Central memory CD8-positive, alpha-beta T cell (primary cell): ENCODE measurements at regions not wholly inside any gene's neighbourhood (a gene's known extent, or its start where the extent isn't known, plus 50 kb on each side); places are given as distances from the start of the nearest gene placed in this dataset.

ENCODE experiments used
- ATAC-seq: fragments of 150-1000 bp; cut with Tn5 transposase; replicated peaks from 2 replicates; pipeline ENCODE4 v1.10.0; 2022; ENCODE audit warnings: mild to moderate bottlenecking, moderate FRiP score, moderate number of reproducible peaks; ENCODE audit not compliant: poor library complexity, severe bottlenecking; ENCODE audit errors: extremely low read depth
- DNase-seq, 2 donors: peaks; one replicate each; pipeline ENCODE4 v3.0.0; 2021; ENCODE audit warnings: low spot score in 2 of 2
- H3K27ac Mint-ChIP-seq: one replicate; pipeline ENCODE4 v1.8.0; 2022; ENCODE audit warnings: low read depth, mild to moderate bottlenecking, moderate library complexity, mixed read lengths
- H3K27me3 Mint-ChIP-seq: one replicate; pipeline ENCODE4 v1.8.0; 2022; ENCODE audit warnings: mixed read lengths
- H3K36me3 Mint-ChIP-seq: one replicate; pipeline ENCODE4 v1.8.0; 2022; ENCODE audit warnings: mild to moderate bottlenecking, moderate library complexity, mixed read lengths; ENCODE audit not compliant: insufficient read depth
- H3K4me1 Mint-ChIP-seq: one replicate; pipeline ENCODE4 v1.8.0; 2022; ENCODE audit warnings: mixed read lengths
- H3K4me3 Mint-ChIP-seq: one replicate; pipeline ENCODE4 v1.8.0; 2022; ENCODE audit warnings: mild to moderate bottlenecking, moderate library complexity, mixed read lengths
- H3K9me3 Mint-ChIP-seq: one replicate; pipeline ENCODE4 v1.8.0; 2022; ENCODE audit warnings: mixed read lengths

GRCh38 chr21:41061701-41062100, 106.3 kb upstream of the BACE2 start:
- ATAC-seq (no peak), DNase-seq (no peak)
- Mint-ChIP-seq H3K4me1 (no peaks in the 10 kb centered on the region), H3K27ac (no peak overlapping the region), H3K36me3 (no peaks in the 10 kb centered on the region), H3K9me3 (no peaks in the 10 kb centered on the region), H3K4me3 (no peak overlapping the region), H3K27me3 (peaks cover 30% of the 10 kb centered on the region)

GRCh38 chr21:41064334-41064791, 103.6 kb upstream of the BACE2 start:
- H3K27me3 Mint-ChIP-seq, result peaks cover 47% of the 10 kb centered on the region
- H3K4me1 Mint-ChIP-seq, result peaks cover 6% of the 10 kb centered on the region
- no peak overlapping the region for H3K27ac Mint-ChIP-seq
- H3K9me3 Mint-ChIP-seq, result no peaks in the 10 kb centered on the region
- ATAC-seq, result no peak
- no peak for DNase-seq
- H3K36me3 Mint-ChIP-seq, result no peaks in the 10 kb centered on the region
- H3K4me3 Mint-ChIP-seq, result no peak overlapping the region

DNA sequence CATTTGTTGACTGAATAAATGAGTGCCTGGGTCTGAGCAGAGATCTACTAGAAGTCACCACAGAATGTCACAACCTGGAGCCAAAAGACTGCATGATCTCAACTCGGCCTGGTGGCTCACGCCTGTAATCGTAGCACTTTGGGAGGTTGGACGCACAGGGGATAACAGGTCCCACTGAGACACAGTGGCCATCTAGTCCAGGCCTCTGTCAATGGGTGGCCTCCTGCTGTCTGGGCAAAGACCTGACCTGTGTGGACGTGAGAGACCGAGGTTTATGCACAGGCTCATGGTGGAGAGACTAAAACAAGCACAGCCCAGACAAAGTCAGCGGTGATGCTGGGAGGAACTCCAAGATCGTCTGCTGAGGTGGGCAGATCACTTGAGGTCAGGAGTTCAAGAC, 103.0 kb upstream of the BACE2 start:
- Mint-ChIP-seq H3K27me3 (peaks cover 41% of the 10 kb centered on the region), H3K36me3 (no peaks in the 10 kb centered on the region), H3K9me3 (no peaks in the 10 kb centered on the region), H3K4me3 (no peak overlapping the region), H3K4me1 (peaks cover 6% of the 10 kb centered on the region), H3K27ac (no peak overlapping the region)
- ATAC-seq, result no peak
- DNase-seq, result no peak

GRCh38 chr21:41065539-41065938, 102.4 kb upstream of the BACE2 start:
- DNase-seq (no peak), ATAC-seq (no peak)
- Mint-ChIP-seq H3K4me3 (no peak overlapping the region), H3K9me3 (no peaks in the 10 kb centered on the region), H3K36me3 (no peaks in the 10 kb centered on the region), H3K27ac (no peak overlapping the region), H3K4me1 (peaks cover 6% of the 10 kb centered on the region), H3K27me3 (peaks cover 35% of the 10 kb centered on the region)

- H3K36me3 Mint-ChIP-seq, result no peaks in the 10 kb centered on the region
- no peaks in the 10 kb centered on the region for H3K9me3 Mint-ChIP-seq
- no peak overlapping the region for H3K27ac Mint-ChIP-seq
- H3K27me3 Mint-ChIP-seq, result peaks cover 28% of the 10 kb centered on the region
- peaks cover 6% of the 10 kb centered on the region for H3K4me1 Mint-ChIP-seq
- H3K4me3 Mint-ChIP-seq, result no peak overlapping the region
- ATAC-seq (no peak), DNase-seq (no peak)
These were observed 101.6 kb upstream of the BACE2 start for GRCh38 chr21:41066086-41066938.

DNA sequence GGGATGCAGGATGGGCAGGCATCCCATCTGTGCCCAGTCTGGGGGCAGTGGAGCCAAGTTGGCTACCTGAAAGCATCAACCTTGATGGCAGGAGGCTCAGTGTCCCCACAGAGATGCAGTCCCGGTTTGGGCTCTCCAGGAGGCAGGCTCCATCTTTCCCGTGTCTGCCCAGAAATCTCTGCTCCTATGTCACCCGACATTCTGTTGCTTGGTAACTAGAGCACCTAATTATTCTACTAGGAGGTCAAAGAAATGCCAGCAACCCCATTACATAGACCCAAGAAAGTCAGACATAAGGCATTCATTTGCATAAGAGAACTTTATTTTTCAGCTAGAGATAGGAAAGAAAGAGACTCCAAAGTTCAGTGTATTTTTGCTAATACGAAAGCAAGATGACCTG, 100.3 kb upstream of the BACE2 start:
- DNase-seq (no peak), ATAC-seq (no peak)
- no peak overlapping the region for H3K27ac Mint-ChIP-seq
- peaks cover 20% of the 10 kb centered on the region for H3K27me3 Mint-ChIP-seq
- no peaks in the 10 kb centered on the region for H3K36me3 Mint-ChIP-seq
- H3K9me3 Mint-ChIP-seq, result no peaks in the 10 kb centered on the region
- H3K4me1 Mint-ChIP-seq, result peaks cover 6% of the 10 kb centered on the region
- no peak overlapping the region for H3K4me3 Mint-ChIP-seq

GRCh38 chr21:41068496-41068895, 99.5 kb upstream of the BACE2 start:
- H3K27me3 Mint-ChIP-seq, result peaks cover 20% of the 10 kb centered on the region

DNA sequence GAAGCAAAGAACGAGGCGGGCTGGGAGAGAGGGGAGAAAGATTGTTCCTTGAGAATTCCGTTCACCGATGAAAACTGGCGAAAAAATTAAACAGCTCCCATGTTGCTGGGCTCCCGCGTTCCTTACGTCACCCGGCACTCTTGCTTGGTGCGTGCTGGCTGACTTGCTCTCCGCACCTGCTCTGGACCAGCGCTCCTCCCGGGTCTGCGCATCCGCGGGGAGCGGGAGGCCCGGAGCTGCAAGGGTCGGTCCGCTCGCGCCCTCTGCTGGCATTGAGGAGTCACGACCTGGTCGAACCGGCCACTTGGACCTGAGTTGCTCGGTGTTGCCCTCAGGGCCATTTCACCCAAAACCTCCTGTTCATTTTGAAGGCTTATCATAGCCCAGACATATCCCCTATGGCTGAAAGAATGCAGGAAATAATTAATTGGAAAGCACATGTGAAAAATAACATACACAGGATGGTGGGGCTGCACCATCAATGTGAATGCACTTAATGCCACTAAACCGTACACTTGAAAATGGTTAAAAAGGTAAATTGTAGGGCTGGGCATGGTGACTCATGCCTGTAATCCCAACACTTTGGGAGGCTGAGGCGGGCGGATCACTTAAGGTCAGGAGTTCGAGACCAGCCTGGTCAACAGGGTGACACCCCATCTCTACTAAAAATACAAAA, 98.9 kb upstream of the BACE2 start:
- Mint-ChIP-seq H3K27me3 (peaks cover 20% of the 10 kb centered on the region), H3K4me1 (peaks cover 6% of the 10 kb centered on the region), H3K4me3 (no peak overlapping the region), H3K9me3 (no peaks in the 10 kb centered on the region), H3K27ac (no peak overlapping the region), H3K36me3 (no peaks in the 10 kb centered on the region)
- ATAC-seq (no peak), DNase-seq (no peak)

More at GRCh38 chr21:41068496-41068895, 99.5 kb upstream of the BACE2 start:
- peaks cover 6% of the 10 kb centered on the region for H3K4me1 Mint-ChIP-seq
- H3K36me3 Mint-ChIP-seq, result no peaks in the 10 kb centered on the region
- H3K27ac Mint-ChIP-seq, result no peak overlapping the region
- DNase-seq (no peak), ATAC-seq (no peak)
- no peak overlapping the region for H3K4me3 Mint-ChIP-seq
- H3K9me3 Mint-ChIP-seq, result no peaks in the 10 kb centered on the region

GRCh38 chr21:41070284-41070683, 97.7 kb upstream of the BACE2 start:
- no peak for ATAC-seq
- Mint-ChIP-seq H3K9me3 (no peaks in the 10 kb centered on the region), H3K27ac (no peak overlapping the region), H3K36me3 (no peaks in the 10 kb centered on the region), H3K4me3 (no peak overlapping the region), H3K4me1 (peaks cover 6% of the 10 kb centered on the region), H3K27me3 (peaks cover 20% of the 10 kb centered on the region)
- no peak for DNase-seq

DNA sequence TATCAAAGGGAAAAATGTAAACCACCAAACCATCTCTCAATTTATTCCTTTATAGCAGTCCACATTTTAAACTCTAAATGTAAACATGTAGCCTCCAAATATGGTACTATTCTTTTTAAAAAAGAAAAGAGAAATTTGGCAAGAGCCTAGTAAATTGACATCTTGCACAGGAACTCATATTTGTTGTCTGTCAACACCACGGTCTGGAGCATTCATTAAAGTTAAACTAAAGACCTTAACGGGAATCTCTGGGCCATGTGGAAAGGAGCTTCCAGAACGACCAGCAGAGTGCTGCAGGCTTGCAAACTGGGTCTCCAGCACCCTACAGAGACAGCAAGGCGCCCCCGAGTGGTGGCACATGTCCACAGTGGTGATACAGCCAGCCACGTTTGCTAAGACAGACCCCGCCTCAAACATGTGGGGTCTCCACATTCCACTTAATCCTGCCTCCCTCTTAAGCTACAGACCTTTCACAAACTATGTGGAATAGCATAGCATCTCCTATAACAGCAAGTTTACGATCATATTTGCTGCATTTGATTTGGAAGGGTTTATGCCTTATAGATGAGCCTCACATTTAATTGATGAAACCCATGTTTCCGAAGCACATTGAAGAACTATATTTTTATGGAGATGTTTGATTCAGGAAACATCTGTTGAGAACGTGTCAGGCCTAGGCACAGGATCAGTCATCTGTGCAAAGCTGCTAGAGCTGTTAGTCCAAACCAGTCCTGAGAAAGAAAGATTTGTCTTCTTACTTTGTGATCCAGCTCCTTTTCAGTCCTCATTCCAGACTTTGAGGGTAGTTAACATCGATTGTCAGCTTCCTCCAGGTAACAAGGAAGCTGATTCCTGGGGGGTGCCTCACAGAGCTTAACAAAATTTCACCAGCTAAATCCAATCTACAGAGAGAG, 96.4 kb upstream of the BACE2 start:
- no peaks in the 10 kb centered on the region for H3K36me3 Mint-ChIP-seq
- no peak for ATAC-seq
- H3K4me1 Mint-ChIP-seq, result peaks cover 6% of the 10 kb centered on the region

GRCh38 chr21:41073558-41073957, 94.4 kb upstream of the BACE2 start:
- Mint-ChIP-seq H3K27me3 (peaks cover 7% of the 10 kb centered on the region), H3K36me3 (no peaks in the 10 kb centered on the region), H3K4me1 (peaks cover 6% of the 10 kb centered on the region), H3K9me3 (no peaks in the 10 kb centered on the region), H3K27ac (no peak overlapping the region), H3K4me3 (no peak overlapping the region)
- no peak for ATAC-seq
- no peak for DNase-seq

More for the DNA sequence above, 96.4 kb upstream of the BACE2 start:
- Mint-ChIP-seq H3K9me3 (no peaks in the 10 kb centered on the region), H3K27me3 (peaks cover 20% of the 10 kb centered on the region), H3K4me3 (no peak overlapping the region), H3K27ac (no peak overlapping the region)
- DNase-seq, result no peak

- H3K9me3 Mint-ChIP-seq, result no peaks in the 10 kb centered on the region
- no peaks in the 10 kb centered on the region for H3K27me3 Mint-ChIP-seq
- DNase-seq (no peak), ATAC-seq (no peak)
- no peak overlapping the region for H3K4me3 Mint-ChIP-seq
- no peak overlapping the region for H3K27ac Mint-ChIP-seq
- H3K36me3 Mint-ChIP-seq, result no peaks in the 10 kb centered on the region
- no peaks in the 10 kb centered on the region for H3K4me1 Mint-ChIP-seq
These were observed 93.4 kb upstream of the BACE2 start for GRCh38 chr21:41074396-41075184.
